Muscle layer of colon (tissue), 2 donors: ENCODE measurements at regions not wholly inside any gene's neighbourhood (a gene's known extent, or its start where the extent isn't known, plus 50 kb on each side); places are given as distances from the start of the nearest gene placed in this dataset.

Source experiments
- H3K27ac ChIP-seq: one replicate; pipeline ENCODE4 v1.7.0; 2013; ENCODE audit warnings: low read depth, mild to moderate bottlenecking, low read length, moderate library complexity
- H3K27me3 ChIP-seq, 2 donors: one replicate each; pipeline ENCODE4 v1.7.0; 2013; ENCODE audit warnings: low read length in 2 of 2, mild to moderate bottlenecking in 2 of 2; ENCODE audit not compliant: insufficient read depth in 2 of 2, control insufficient read depth in 1 of 2
- H3K36me3 ChIP-seq: one replicate; pipeline ENCODE4 v1.7.0; 2013; ENCODE audit warnings: mild to moderate bottlenecking, low read length; ENCODE audit not compliant: insufficient read depth
- H3K4me1 ChIP-seq: one replicate; pipeline ENCODE4 v1.7.0; 2013; ENCODE audit warnings: mild to moderate bottlenecking, low read length; ENCODE audit not compliant: insufficient read depth
- H3K4me3 ChIP-seq, 2 donors: one replicate each; pipeline ENCODE4 v1.7.0; 2013; ENCODE audit warnings: low read length in 2 of 2, low read depth in 1 of 2, mild to moderate bottlenecking in 1 of 2, moderate library complexity in 1 of 2
- H3K9ac ChIP-seq: one replicate; pipeline ENCODE4 v1.7.0; 2013; ENCODE audit warnings: low read length
- H3K9me3 ChIP-seq: one replicate; pipeline ENCODE4 v1.7.0; 2013; ENCODE audit warnings: mild to moderate bottlenecking, low read length
- donor health status: abdominal sarcoma.
- donor health status: Adenocarcinoma of cecum.

- no peak overlapping the region for H3K27ac ChIP-seq
- H3K36me3 ChIP-seq, result no peaks in the 10 kb centered on the region
Observed at GRCh38 chr14:53857625-53858344, 98.8 kb downstream of the BMP4 start.

DNA sequence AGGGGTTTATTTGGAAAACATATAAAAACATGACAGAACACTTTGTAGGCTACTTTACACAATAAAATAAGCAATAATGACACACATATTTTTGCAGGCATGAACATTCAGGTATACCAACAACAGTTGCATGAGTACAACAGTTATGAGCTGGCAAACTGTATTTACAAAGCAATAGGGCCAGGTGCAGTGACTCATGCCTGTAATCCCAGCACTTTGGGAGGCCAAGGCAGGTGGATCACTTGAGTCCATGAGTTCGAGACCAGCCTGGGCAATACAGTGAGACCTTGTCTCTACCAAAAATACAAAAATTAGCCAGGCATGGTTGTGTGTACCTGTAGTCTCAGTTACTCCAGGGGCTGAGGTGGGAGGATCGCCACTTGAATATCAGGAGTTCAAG lies 101.1 kb downstream of the BMP4 start:
- no peak overlapping the region for H3K4me3 ChIP-seq
- no peaks in the 10 kb centered on the region for H3K4me1 ChIP-seq
- no peak overlapping the region for H3K27ac ChIP-seq
- H3K9ac ChIP-seq, result no peak overlapping the region
- no peaks in the 10 kb centered on the region for H3K27me3 ChIP-seq
- H3K9me3 ChIP-seq, result no peaks in the 10 kb centered on the region
- no peaks in the 10 kb centered on the region for H3K36me3 ChIP-seq

More at GRCh38 chr14:53857625-53858344, 98.8 kb downstream of the BMP4 start:
- no peak overlapping the region for H3K4me3 ChIP-seq
- no peak overlapping the region for H3K9ac ChIP-seq
- H3K27me3 ChIP-seq, result no peaks in the 10 kb centered on the region
- H3K4me1 ChIP-seq, result no peaks in the 10 kb centered on the region
- H3K9me3 ChIP-seq, result no peaks in the 10 kb centered on the region

GRCh38 chr14:53855127-53855526 lies 101.5 kb downstream of the BMP4 start:
- no peaks in the 10 kb centered on the region for H3K27me3 ChIP-seq
- H3K4me1 ChIP-seq, result no peaks in the 10 kb centered on the region
- H3K4me3 ChIP-seq, result no peak overlapping the region
- H3K27ac ChIP-seq, result no peak overlapping the region
- H3K36me3 ChIP-seq, result no peaks in the 10 kb centered on the region
- no peaks in the 10 kb centered on the region for H3K9me3 ChIP-seq
- H3K9ac ChIP-seq, result no peak overlapping the region

DNA sequence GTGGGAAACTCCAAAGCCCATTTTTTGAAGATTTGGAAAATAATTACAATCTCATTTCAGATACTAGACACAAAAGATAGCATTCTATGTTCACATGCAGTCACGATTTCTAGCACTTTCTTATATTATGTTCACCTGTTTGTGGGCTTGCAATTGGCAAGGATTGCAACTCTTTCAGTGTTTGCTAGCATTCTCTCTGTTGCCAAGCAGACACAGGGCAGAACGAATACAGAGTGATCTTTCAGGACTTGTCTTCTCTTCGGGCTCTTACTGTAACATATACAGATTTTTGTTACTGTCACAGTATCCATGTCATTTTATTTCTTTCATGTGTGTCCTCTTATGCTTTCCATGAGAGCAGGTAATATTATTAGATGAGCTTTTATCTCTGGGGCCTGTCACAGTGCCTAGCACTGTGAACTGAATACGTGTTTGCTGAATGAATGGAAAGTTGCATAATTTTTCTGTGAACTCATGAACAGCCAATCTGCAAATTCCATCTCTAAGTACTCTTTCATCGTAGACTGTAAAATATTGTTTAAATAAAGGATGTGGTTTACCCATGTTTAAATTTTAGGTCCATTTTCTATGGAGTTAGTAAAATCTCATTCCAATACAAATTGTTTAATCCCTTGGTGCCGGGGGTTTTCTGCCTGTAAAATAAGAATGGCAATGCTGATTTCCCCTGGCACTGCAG lies 105.1 kb downstream of the BMP4 start:
- H3K4me1 ChIP-seq, result no peaks in the 10 kb centered on the region
- H3K27ac ChIP-seq, result no peak overlapping the region
- H3K27me3 ChIP-seq, result no peaks in the 10 kb centered on the region
- H3K9ac ChIP-seq, result no peak overlapping the region
- no peaks in the 10 kb centered on the region for H3K9me3 ChIP-seq
- no peaks in the 10 kb centered on the region for H3K36me3 ChIP-seq
- no peak overlapping the region for H3K4me3 ChIP-seq

GRCh38 chr14:53850714-53851296 lies 105.8 kb downstream of the BMP4 start:
- Histone ChIP-seq H3K36me3 (no peaks in the 10 kb centered on the region), H3K27ac (no peak overlapping the region), H3K4me3 (no peak overlapping the region), H3K27me3 (no peaks in the 10 kb centered on the region), H3K9ac (no peak overlapping the region), H3K9me3 (no peaks in the 10 kb centered on the region), H3K4me1 (no peaks in the 10 kb centered on the region)

DNA sequence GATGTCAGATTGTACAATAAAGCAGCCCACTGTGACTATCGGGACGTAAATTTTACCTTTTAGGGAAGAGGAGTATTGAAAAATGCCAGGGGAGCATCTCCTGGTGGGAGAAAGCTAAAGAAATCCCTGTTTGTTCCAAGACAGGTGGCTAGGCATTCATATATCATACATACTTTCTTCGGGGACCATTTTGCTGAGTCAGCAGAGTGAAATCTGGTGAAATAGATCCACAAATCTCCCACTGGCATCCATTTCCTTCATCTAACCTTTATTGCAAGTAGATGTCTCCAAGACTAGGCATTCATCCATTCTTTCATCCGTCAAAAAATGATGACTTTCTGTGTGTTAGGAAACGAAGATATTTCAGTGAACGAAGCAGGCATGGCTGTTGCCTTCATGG lies 107.1 kb downstream of the BMP4 start:
- Histone ChIP-seq H3K4me3 (no peak overlapping the region), H3K9ac (no peak overlapping the region), H3K27me3 (no peaks in the 10 kb centered on the region), H3K27ac (no peak overlapping the region), H3K36me3 (no peaks in the 10 kb centered on the region), H3K4me1 (no peaks in the 10 kb centered on the region), H3K9me3 (no peaks in the 10 kb centered on the region)

DNA sequence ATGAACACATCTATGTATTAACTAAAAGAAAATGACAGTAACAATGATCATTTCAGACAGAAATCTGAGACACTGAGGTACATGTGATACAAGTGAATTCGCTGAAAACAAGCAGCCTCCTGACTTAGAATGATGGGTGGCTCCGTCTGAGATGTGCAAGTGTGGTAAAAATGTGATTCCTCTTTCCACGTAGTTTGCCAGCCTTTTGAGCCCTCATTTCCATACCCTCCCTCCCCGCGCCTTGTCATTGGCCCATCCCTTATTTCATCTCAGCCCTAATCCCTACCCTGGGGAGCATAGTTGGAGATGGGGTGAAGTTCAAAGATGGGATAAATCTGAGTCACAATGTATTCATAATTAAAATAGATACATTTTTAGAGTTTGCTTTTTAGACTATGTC lies 107.8 kb downstream of the BMP4 start:
- no peaks in the 10 kb centered on the region for H3K4me1 ChIP-seq
- no peak overlapping the region for H3K4me3 ChIP-seq
- no peaks in the 10 kb centered on the region for H3K36me3 ChIP-seq
- no peak overlapping the region for H3K9ac ChIP-seq
- no peak overlapping the region for H3K27ac ChIP-seq
- no peaks in the 10 kb centered on the region for H3K9me3 ChIP-seq
- H3K27me3 ChIP-seq, result no peaks in the 10 kb centered on the region

- Histone ChIP-seq H3K36me3 (no peaks in the 10 kb centered on the region), H3K4me3 (no peak overlapping the region), H3K27ac (no peak overlapping the region), H3K9me3 (no peaks in the 10 kb centered on the region), H3K27me3 (no peaks in the 10 kb centered on the region), H3K9ac (no peak overlapping the region), H3K4me1 (no peaks in the 10 kb centered on the region)
Observed at GRCh38 chr14:53847881-53848280, 108.7 kb downstream of the BMP4 start.

DNA sequence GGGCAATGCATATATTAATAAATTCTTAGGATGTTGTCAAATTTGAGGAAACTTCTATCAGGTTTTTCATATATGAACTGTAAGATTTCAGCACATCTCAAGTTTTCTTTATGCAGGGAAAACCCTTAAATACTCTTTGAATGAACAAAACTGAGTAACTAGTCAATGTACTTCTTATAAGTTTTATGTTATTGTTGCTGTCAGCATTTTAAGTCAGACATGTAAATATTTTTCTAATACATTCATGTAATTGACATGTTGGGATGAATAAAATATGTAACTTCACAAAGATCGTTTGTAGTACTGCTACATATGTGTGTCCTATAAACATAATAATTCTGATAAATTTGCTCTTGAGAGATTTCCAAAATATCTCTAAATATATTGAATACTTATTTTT lies 109.6 kb downstream of the BMP4 start:
- Histone ChIP-seq H3K27me3 (no peaks in the 10 kb centered on the region), H3K9ac (no peak overlapping the region), H3K36me3 (no peaks in the 10 kb centered on the region), H3K9me3 (no peaks in the 10 kb centered on the region), H3K27ac (no peak overlapping the region), H3K4me3 (no peak overlapping the region), H3K4me1 (no peaks in the 10 kb centered on the region)

- Histone ChIP-seq H3K4me3 (no peak overlapping the region), H3K4me1 (no peaks in the 10 kb centered on the region), H3K9ac (no peak overlapping the region), H3K9me3 (no peaks in the 10 kb centered on the region), H3K27ac (no peak overlapping the region), H3K27me3 (no peaks in the 10 kb centered on the region), H3K36me3 (no peaks in the 10 kb centered on the region)
Observed at GRCh38 chr14:53845813-53846693, 110.6 kb downstream of the BMP4 start.

DNA sequence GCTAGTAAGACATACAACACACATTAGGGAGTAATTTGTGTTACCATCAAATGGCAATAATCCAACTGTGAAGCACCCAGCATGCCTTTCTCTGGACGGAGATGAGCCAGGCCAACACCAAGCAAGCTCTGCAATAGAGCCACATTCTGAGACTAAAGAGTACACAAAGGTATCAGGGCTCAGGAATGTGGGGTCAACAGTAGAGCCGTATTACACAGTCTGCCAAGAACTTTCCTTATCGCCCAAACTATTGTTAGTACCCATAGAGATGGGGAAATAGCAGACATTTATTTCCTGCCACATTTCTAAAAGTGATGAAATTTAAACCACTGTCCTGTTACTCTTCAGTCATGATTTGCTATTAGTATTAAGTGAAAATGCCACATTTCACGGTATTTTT lies 113.7 kb downstream of the BMP4 start:
- Histone ChIP-seq H3K9me3 (no peaks in the 10 kb centered on the region), H3K4me1 (no peaks in the 10 kb centered on the region), H3K27ac (no peak overlapping the region), H3K9ac (no peak overlapping the region), H3K4me3 (no peak overlapping the region), H3K36me3 (no peaks in the 10 kb centered on the region), H3K27me3 (no peaks in the 10 kb centered on the region)
